BLaER1 (cell line): ENCODE measurements at regions not wholly inside any gene's neighbourhood (a gene's known extent, or its start where the extent isn't known, plus 50 kb on each side); places are given as distances from the start of the nearest gene placed in this dataset.

Experiments
- H3K27ac ChIP-seq: shearing (Covaris generic); formaldehyde crosslinking; 2 replicates; pipeline ENCODE4 v1.8.1; 2022
- H3K27me3 ChIP-seq: shearing (Covaris generic); formaldehyde crosslinking; 2 replicates; pipeline ENCODE4 v1.8.1; 2022
- H3K36me3 ChIP-seq: shearing (Covaris generic); formaldehyde crosslinking; 2 replicates; pipeline ENCODE4 v1.8.1; 2022
- H3K4me1 ChIP-seq: shearing (Covaris generic); formaldehyde crosslinking; 2 replicates; pipeline ENCODE4 v1.8.1; 2022
- H3K4me2 ChIP-seq: shearing (Covaris generic); formaldehyde crosslinking; 2 replicates; pipeline ENCODE4 v1.8.1; 2022
- H3K4me3 ChIP-seq: shearing (Covaris generic); formaldehyde crosslinking; 2 replicates; pipeline ENCODE4 v1.8.1; 2022
- H3K9ac ChIP-seq: shearing (Covaris generic); formaldehyde crosslinking; 2 replicates; pipeline ENCODE4 v1.8.1; 2022
- H3K9me3 ChIP-seq: shearing (Covaris generic); formaldehyde crosslinking; 2 replicates; pipeline ENCODE4 v1.8.1; 2022
- H4K20me1 ChIP-seq: shearing (Covaris generic); formaldehyde crosslinking; 2 replicates; pipeline ENCODE4 v1.8.1; 2022
- Cebpa-rat ChIP-seq: shearing (Covaris generic); IDR thresholded peaks from 2 replicates; pipeline ENCODE4 v1.8.1; 2022

DNA sequence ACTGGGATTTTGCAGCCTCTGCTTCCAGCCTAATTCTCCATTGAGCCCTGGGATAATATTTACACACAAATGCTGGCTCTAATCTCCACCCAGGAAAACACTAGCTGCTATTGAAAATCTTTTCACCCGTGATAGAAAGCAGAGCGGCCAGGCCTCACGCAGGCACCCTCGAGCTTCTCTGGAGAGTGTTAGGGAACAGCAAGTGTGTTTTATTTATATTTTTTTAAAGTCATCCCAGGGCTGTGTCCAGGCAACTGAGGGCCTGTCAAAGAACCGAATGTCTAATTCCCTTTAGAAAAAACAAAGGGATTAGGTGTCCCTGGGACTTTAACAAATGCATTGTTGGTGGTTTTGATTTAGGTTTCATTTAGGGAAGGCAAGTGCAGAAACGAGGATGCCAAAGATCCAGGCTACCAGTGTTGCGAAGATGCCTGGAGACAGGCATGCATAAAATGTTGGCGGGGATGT is 51.2 kb upstream of the SPRY4 start:
- H4K20me1 ChIP-seq: no peaks in the 10 kb centered on the region
- H3K9ac ChIP-seq: no peak overlapping the region
- H3K9me3 ChIP-seq: no peaks in the 10 kb centered on the region
- no peak overlapping the region for H3K27ac ChIP-seq
- H3K4me2 ChIP-seq: no peak overlapping the region
- H3K4me3 ChIP-seq: no peak overlapping the region
- H3K4me1 ChIP-seq: 0 out of 2 replicates have a peak, but pooled peaks cover 4% of the 10 kb centered on the region
- H3K27me3 ChIP-seq: no peaks in the 10 kb centered on the region
- H3K36me3 ChIP-seq: no peaks in the 10 kb centered on the region
- TF ChIP-seq Cebpa-rat: no peak
